Erythroblast (primary cell): ENCODE measurements at regions not wholly inside any gene's neighbourhood (a gene's known extent, or its start where the extent isn't known, plus 50 kb on each side); places are given as distances from the start of the nearest gene placed in this dataset.
"Not testable (repeated sequence)": the region's sequence is repeated elsewhere in the genome, so short reads cannot be mapped to it uniquely, and the experiment has no call there.

Source experiments
- DNase-seq, 2 experiments: peaks; one replicate each; lab custom pipeline; 2025; lab: John Stamatoyannopoulos, UW
- GATA1 ChIP-seq: IDR thresholded peaks from 2 replicates; pipeline ENCODE4 v1.6.1; 2011; ENCODE audit warnings: low read depth, mild to moderate bottlenecking, control low read depth, low read length, moderate library complexity
- POLR2A ChIP-seq: IDR thresholded peaks from 2 replicates; pipeline ENCODE4 v1.6.1; 2011; ENCODE audit warnings: mild to moderate bottlenecking, low read length

- no peak for DNase-seq
- no peak for TF ChIP-seq POLR2A
- no peak for TF ChIP-seq GATA1
Observed at GRCh38 chr22:49691256-49691655, 136.4 kb downstream of the BRD1 start.

- TF ChIP-seq GATA1 = no peak
- TF ChIP-seq POLR2A = no peak
- DNase-seq = no peak
Observed at GRCh38 chr22:49690454-49690853, 137.2 kb downstream of the BRD1 start.

GRCh38 chr22:49689858-49690257 lies 137.8 kb downstream of the BRD1 start:
- DNase-seq = no peak
- TF ChIP-seq POLR2A (no peak), GATA1 (no peak)

GRCh38 chr22:49689255-49689770 lies 138.4 kb downstream of the BRD1 start:
- DNase-seq = no peak

GRCh38 chr22:49688516-49689254 lies 139.0 kb downstream of the BRD1 start:
- DNase-seq = no peak
- no peak for TF ChIP-seq GATA1
- TF ChIP-seq POLR2A = no peak

More at GRCh38 chr22:49689255-49689770, 138.4 kb downstream of the BRD1 start:
- TF ChIP-seq GATA1 = no peak
- no peak for TF ChIP-seq POLR2A

GRCh38 chr22:49687786-49688515 lies 139.7 kb downstream of the BRD1 start:
- no peak for TF ChIP-seq POLR2A
- TF ChIP-seq GATA1 = no peak
- DNase-seq = no peak

- no peak for DNase-seq
- TF ChIP-seq POLR2A (no peak), GATA1 (no peak)
Observed at GRCh38 chr22:49687333-49687732, 140.3 kb downstream of the BRD1 start.

- no peak for TF ChIP-seq POLR2A
- TF ChIP-seq GATA1 = no peak
- DNase-seq = no peak
Observed at GRCh38 chr22:49686495-49687219, 141.0 kb downstream of the BRD1 start.

- TF ChIP-seq GATA1 (no peak), POLR2A (no peak)
Observed at GRCh38 chr22:49685686-49686085, 142.0 kb downstream of the BRD1 start.

GRCh38 chr22:49685116-49685515 lies 142.6 kb downstream of the BRD1 start:
- no peak for DNase-seq
- TF ChIP-seq GATA1 (no peak), POLR2A (no peak)

More at GRCh38 chr22:49685686-49686085, 142.0 kb downstream of the BRD1 start:
- no peak for DNase-seq

GRCh38 chr22:49683032-49683431 lies 144.6 kb downstream of the BRD1 start:
- TF ChIP-seq GATA1 = no peak
- TF ChIP-seq POLR2A = no peak
- DNase-seq = no peak

GRCh38 chr22:49680819-49681218 lies 146.9 kb downstream of the BRD1 start:
- DNase-seq = not testable (repeated sequence)

GRCh38 chr22:49678842-49679170 lies 148.9 kb downstream of the BRD1 start:
- DNase-seq = no peak
- TF ChIP-seq GATA1 (no peak), POLR2A (no peak)

- TF ChIP-seq GATA1 (no peak), POLR2A (no peak)
- DNase-seq = no peak
Observed at GRCh38 chr22:49678137-49678841, 149.4 kb downstream of the BRD1 start.
